ENCODE measurements at regions not wholly inside any gene's neighbourhood (a gene's known extent, or its start where the extent isn't known, plus 50 kb on each side); places are given as distances from the start of the nearest gene placed in this dataset.

GRCh38 chr14:27134200-27134599 lies 536.4 kb upstream of the NOVA1 start:
- Mint-ChIP-seq H3K4me1 (no peaks in the 10 kb centered on the region), H3K9me3 (ENCODE audit: insufficient read depth) (peaks cover 4% of the 10 kb centered on the region), H3K27ac (no peak overlapping the region), H3K27me3 (no peaks in the 10 kb centered on the region), H3K4me3 (no peak overlapping the region)
- Histone ChIP-seq H3K4me3 (ENCODE audit: control extremely low read depth in 1 of 5, extremely low read depth in 1 of 5, insufficient read depth in 1 of 5, low read depth in 2 of 5, low read length in 4 of 5) (no peak overlapping the region), H3K9ac (ENCODE audit: low read length) (no peak overlapping the region), H3K36me3 (replicated peaks in 1 of 2; ENCODE audit: control extremely low read depth in 1 of 2, control insufficient read depth in 1 of 2, extremely low read depth in 1 of 2, insufficient read depth in 2 of 2, low read length in 1 of 2) (no peaks in the 10 kb centered on the region), H3K27ac (ENCODE audit: low read length in 2 of 2) (no peak overlapping the region), H2AFZ (ENCODE audit: insufficient read depth, low read depth, low read length, poor library complexity, severe bottlenecking) (no peak overlapping the region), H3K4me1 (ENCODE audit: control insufficient read depth in 2 of 2, insufficient read depth in 2 of 2, low read length in 2 of 2) (no peaks in the 10 kb centered on the region), H3K79me2 (ENCODE audit: control insufficient read depth, insufficient read depth, low read length) (no peaks in the 10 kb centered on the region), H3K9me3 (ENCODE audit: control extremely low read depth in 1 of 3, control insufficient read depth in 2 of 3, insufficient read depth in 1 of 3, low read length in 2 of 3) (peaks cover 0 to 3% (median 0%) of the 10 kb centered on the region in 3 donors), H3K4me2 (replicated peaks; ENCODE audit: low read depth, low read length, poor library complexity, severe bottlenecking) (no peak overlapping the region), H4K20me1 (ENCODE audit: control insufficient read depth, insufficient read depth, low read length, poor library complexity, severe bottlenecking) (no peaks in the 10 kb centered on the region), H3K27me3 (replicated peaks in 1 of 4; ENCODE audit: control extremely low read depth in 1 of 4, control insufficient read depth in 3 of 4, insufficient read depth in 4 of 4, low read length in 3 of 4) (no peaks in the 10 kb centered on the region)
- intact Hi-C loops (cut with micrococcal nuclease) = no loop called here
- WGBS (ENCODE audit: insufficient coverage) = no CpG with 5 or more reads among the region's 2 CpGs
- DNase-seq (no peak), ATAC-seq (ENCODE audit: low read depth) (no peak)
- POLR2A ChIA-PET = no interaction called here
- CTCF ChIA-PET = no interaction called here
- TF ChIP-seq, protein P1, sequence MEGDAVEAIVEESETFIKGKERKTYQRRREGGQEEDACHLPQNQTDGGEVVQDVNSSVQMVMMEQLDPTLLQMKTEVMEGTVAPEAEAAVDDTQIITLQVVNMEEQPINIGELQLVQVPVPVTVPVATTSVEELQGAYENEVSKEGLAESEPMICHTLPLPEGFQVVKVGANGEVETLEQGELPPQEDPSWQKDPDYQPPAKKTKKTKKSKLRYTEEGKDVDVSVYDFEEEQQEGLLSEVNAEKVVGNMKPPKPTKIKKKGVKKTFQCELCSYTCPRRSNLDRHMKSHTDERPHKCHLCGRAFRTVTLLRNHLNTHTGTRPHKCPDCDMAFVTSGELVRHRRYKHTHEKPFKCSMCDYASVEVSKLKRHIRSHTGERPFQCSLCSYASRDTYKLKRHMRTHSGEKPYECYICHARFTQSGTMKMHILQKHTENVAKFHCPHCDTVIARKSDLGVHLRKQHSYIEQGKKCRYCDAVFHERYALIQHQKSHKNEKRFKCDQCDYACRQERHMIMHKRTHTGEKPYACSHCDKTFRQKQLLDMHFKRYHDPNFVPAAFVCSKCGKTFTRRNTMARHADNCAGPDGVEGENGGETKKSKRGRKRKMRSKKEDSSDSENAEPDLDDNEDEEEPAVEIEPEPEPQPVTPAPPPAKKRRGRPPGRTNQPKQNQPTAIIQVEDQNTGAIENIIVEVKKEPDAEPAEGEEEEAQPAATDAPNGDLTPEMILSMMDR (IDR thresholded peaks at IDR 0.05) = no peak
- TF ChIP-seq EZH2 (IDR thresholded peaks at IDR 0.05; ENCODE audit: borderline replicate concordance, insufficient read depth, low read depth, low read length, poor library complexity, severe bottlenecking) = no peak

GRCh38 chr14:27145170-27145569 lies 547.3 kb upstream of the NOVA1 start:
- no peak overlapping the region for H3K27ac ChIP-seq (ENCODE audit: low read length in 2 of 2)
- peaks cover 0 to 1% (median 0%) of the 10 kb centered on the region in 3 donors for H3K9me3 ChIP-seq (ENCODE audit: control extremely low read depth in 1 of 3, control insufficient read depth in 2 of 3, insufficient read depth in 1 of 3, low read length in 2 of 3)
- peaks cover 11% of the 10 kb centered on the region for H3K9me3 Mint-ChIP-seq (ENCODE audit: insufficient read depth)
- H3K4me2 ChIP-seq (replicated peaks; ENCODE audit: low read depth, low read length, poor library complexity, severe bottlenecking) = no peak overlapping the region
- no CpG with 5 or more reads among the region's 1 CpG for WGBS (ENCODE audit: insufficient coverage)
- no peak overlapping the region for H3K4me3 ChIP-seq (ENCODE audit: control extremely low read depth in 1 of 5, extremely low read depth in 1 of 5, insufficient read depth in 1 of 5, low read depth in 2 of 5, low read length in 4 of 5)
- no peaks in the 10 kb centered on the region for H3K4me1 Mint-ChIP-seq
- ChIA-PET CTCF (no interaction called here), POLR2A (no interaction called here)
- no peaks in the 10 kb centered on the region for H3K79me2 ChIP-seq (ENCODE audit: control insufficient read depth, insufficient read depth, low read length)
- H3K27me3 Mint-ChIP-seq = no peaks in the 10 kb centered on the region
- ATAC-seq (ENCODE audit: low read depth) (no peak), DNase-seq (no peak)
- no peaks in the 10 kb centered on the region for H3K27me3 ChIP-seq (replicated peaks in 1 of 4; ENCODE audit: control extremely low read depth in 1 of 4, control insufficient read depth in 3 of 4, insufficient read depth in 4 of 4, low read length in 3 of 4)
- intact Hi-C loops (cut with micrococcal nuclease) = no loop called here
- H3K4me3 Mint-ChIP-seq = no peak overlapping the region
- no peak overlapping the region for H3K27ac Mint-ChIP-seq
- H3K36me3 ChIP-seq (replicated peaks in 1 of 2; ENCODE audit: control extremely low read depth in 1 of 2, control insufficient read depth in 1 of 2, extremely low read depth in 1 of 2, insufficient read depth in 2 of 2, low read length in 1 of 2) = no peaks in the 10 kb centered on the region
- no peaks in the 10 kb centered on the region for H4K20me1 ChIP-seq (ENCODE audit: control insufficient read depth, insufficient read depth, low read length, poor library complexity, severe bottlenecking)
- H2AFZ ChIP-seq (ENCODE audit: insufficient read depth, low read depth, low read length, poor library complexity, severe bottlenecking) = no peak overlapping the region
- H3K4me1 ChIP-seq (ENCODE audit: control insufficient read depth in 2 of 2, insufficient read depth in 2 of 2, low read length in 2 of 2) = no peaks in the 10 kb centered on the region
- H3K9ac ChIP-seq (ENCODE audit: low read length) = no peak overlapping the region
- TF ChIP-seq, protein P1 (IDR thresholded peaks at IDR 0.05) = no peak
- no peak for TF ChIP-seq EZH2 (IDR thresholded peaks at IDR 0.05; ENCODE audit: borderline replicate concordance, insufficient read depth, low read depth, low read length, poor library complexity, severe bottlenecking)
